ENCODE measurements at regions not wholly inside any gene's neighbourhood (a gene's known extent, or its start where the extent isn't known, plus 50 kb on each side); places are given as distances from the start of the nearest gene placed in this dataset.
"Not testable (repeated sequence)": the region's sequence is repeated elsewhere in the genome, so short reads cannot be mapped to it uniquely, and the experiment has no call there.

- no peak overlapping the region for H3K4me3 ChIP-seq (ENCODE audit: control insufficient read depth, low read depth, low read length)
- no peak for TF ChIP-seq CTCF (IDR thresholded peaks at IDR 0.05; ENCODE audit: control insufficient read depth, insufficient read depth, low read depth, low read length, missing control alignments)
- DNase-seq (ENCODE audit: low read depth) = no peak
Measured at GRCh38 chr2:138081225-138082073, 117.2 kb downstream of the HNMT start.

GRCh38 chr2:138084206-138084605, 119.9 kb downstream of the HNMT start:
- no peak overlapping the region for H3K4me3 ChIP-seq (ENCODE audit: control insufficient read depth, low read depth, low read length)
- no peak for TF ChIP-seq CTCF (IDR thresholded peaks at IDR 0.05; ENCODE audit: control insufficient read depth, insufficient read depth, low read depth, low read length, missing control alignments)
- no peak for DNase-seq (ENCODE audit: low read depth)

GRCh38 chr2:138085441-138085840, 121.2 kb downstream of the HNMT start:
- peak; percentile 43 for DNase-seq (ENCODE audit: low read depth)
- not testable (repeated sequence) for H3K4me3 ChIP-seq (ENCODE audit: control insufficient read depth, low read depth, low read length)

GRCh38 chr2:138086576-138086975, 122.3 kb downstream of the HNMT start:
- TF ChIP-seq CTCF (IDR thresholded peaks at IDR 0.05; ENCODE audit: control insufficient read depth, insufficient read depth, low read depth, low read length, missing control alignments) = no peak
- DNase-seq (ENCODE audit: low read depth) = no peak
- no peak overlapping the region for H3K4me3 ChIP-seq (ENCODE audit: control insufficient read depth, low read depth, low read length)

- no peak for DNase-seq (ENCODE audit: low read depth)
- no peak for TF ChIP-seq CTCF (IDR thresholded peaks at IDR 0.05; ENCODE audit: control insufficient read depth, insufficient read depth, low read depth, low read length, missing control alignments)
- H3K4me3 ChIP-seq (ENCODE audit: control insufficient read depth, low read depth, low read length) = no peak overlapping the region
Measured at GRCh38 chr2:138087751-138088593, 123.7 kb downstream of the HNMT start.

GRCh38 chr2:138090330-138090729, 126.1 kb downstream of the HNMT start:
- DNase-seq (ENCODE audit: low read depth) = no peak
- peak; percentile 82 for TF ChIP-seq CTCF (IDR thresholded peaks at IDR 0.05; ENCODE audit: control insufficient read depth, insufficient read depth, low read depth, low read length, missing control alignments)
- no peak overlapping the region for H3K4me3 ChIP-seq (ENCODE audit: control insufficient read depth, low read depth, low read length)

- no peak for TF ChIP-seq CTCF (IDR thresholded peaks at IDR 0.05; ENCODE audit: control insufficient read depth, insufficient read depth, low read depth, low read length, missing control alignments)
- H3K4me3 ChIP-seq (ENCODE audit: control insufficient read depth, low read depth, low read length) = no peak overlapping the region
- no peak for DNase-seq (ENCODE audit: low read depth)
Measured at GRCh38 chr2:138093455-138093854, 129.2 kb downstream of the HNMT start.

Measured in AG09309 (cell line).